SK-N-SH treated with all-trans-retinoic acid at 6 μM for 48 hours (cell line): ENCODE measurements at regions not wholly inside any gene's neighbourhood (a gene's known extent, or its start where the extent isn't known, plus 50 kb on each side); places are given as distances from the start of the nearest gene placed in this dataset.

Experiments
- ATAC-seq: fragments of 200-7000 bp; cut with Tn5 transposase; 3 replicates; pipeline ENCODE4 v1.9.1; 2020; ENCODE audit warnings: mild to moderate bottlenecking, moderate library complexity
- ARNTL ChIP-seq: fragments of 450-650 bp; formaldehyde crosslinking; IDR thresholded peaks from 2 replicates; pipeline ENCODE4 v1.5.0; 2020; ENCODE audit warnings: low read depth, mild to moderate bottlenecking, moderate library complexity, borderline replicate concordance
- BACH2 ChIP-seq: fragments of 250-450 bp; sonication (Bioruptor Pico); IDR thresholded peaks from 2 replicates; pipeline ENCODE4 v1.9.0; 2021; ENCODE audit warnings: mild to moderate bottlenecking, borderline replicate concordance
- CREB5 ChIP-seq: fragments of 250-450 bp; sonication (Bioruptor Pico); IDR thresholded peaks from 2 replicates; pipeline ENCODE4 v1.5.1; 2020; ENCODE audit warnings: low read depth, mild to moderate bottlenecking, moderate library complexity
- CSDC2 ChIP-seq: fragments of 250-450 bp; sonication (Bioruptor Pico); IDR thresholded peaks from 2 replicates; pipeline ENCODE4 v1.5.0; 2020; ENCODE audit warnings: mild to moderate bottlenecking, moderate library complexity
- ESRRG ChIP-seq: fragments of 250-450 bp; sonication (Bioruptor Pico); IDR thresholded peaks from 2 replicates; pipeline ENCODE4 v1.6.1; 2021; ENCODE audit warnings: mild to moderate bottlenecking
- GLIS3 ChIP-seq: fragments of 250-450 bp; sonication (Bioruptor Pico); IDR thresholded peaks from 2 replicates; pipeline ENCODE4 v1.5.0; 2020; ENCODE audit warnings: mild to moderate bottlenecking, moderate library complexity
- ISL1 ChIP-seq: fragments of 250-450 bp; sonication (Bioruptor Pico); IDR thresholded peaks from 2 replicates; pipeline ENCODE4 v2.1.2; 2022; ENCODE audit warnings: mild to moderate bottlenecking, moderate library complexity
- OSR1 ChIP-seq: fragments of 250-450 bp; sonication (Bioruptor Pico); IDR thresholded peaks from 2 replicates; pipeline ENCODE4 v1.8.0; 2022; ENCODE audit warnings: moderate library complexity, mild to moderate bottlenecking, inconsistent platforms
- POU6F1 ChIP-seq: fragments of 250-450 bp; sonication (Bioruptor Pico); IDR thresholded peaks from 2 replicates; pipeline ENCODE4 v1.8.0; 2021; ENCODE audit warnings: low read depth, mild to moderate bottlenecking, moderate library complexity, borderline replicate concordance
- PPARA ChIP-seq: fragments of 250-450 bp; sonication (Bioruptor Pico); IDR thresholded peaks from 2 replicates; pipeline ENCODE4 v1.5.0; 2020; ENCODE audit warnings: mild to moderate bottlenecking, borderline replicate concordance
- RARB ChIP-seq: fragments of 250-450 bp; sonication (Bioruptor Pico); IDR thresholded peaks from 2 replicates; pipeline ENCODE4 v1.8.0; 2021; ENCODE audit warnings: mild to moderate bottlenecking, moderate library complexity
- SNAI2 ChIP-seq: fragments of 250-450 bp; sonication (Bioruptor Pico); IDR thresholded peaks from 2 replicates; pipeline ENCODE4 v1.5.0; 2020; ENCODE audit warnings: mild to moderate bottlenecking, moderate library complexity
- TCF4 ChIP-seq: fragments of 250-450 bp; sonication (Bioruptor Pico); IDR thresholded peaks from 2 replicates; pipeline ENCODE4 v1.8.0; 2021; ENCODE audit warnings: mild to moderate bottlenecking, moderate library complexity, borderline replicate concordance
- TOX ChIP-seq: fragments of 250-450 bp; sonication (Bioruptor Pico); IDR thresholded peaks from 2 replicates; pipeline ENCODE4 v1.8.0; 2021; ENCODE audit warnings: mild to moderate bottlenecking, moderate library complexity, borderline replicate concordance
- TSHZ2 ChIP-seq: fragments of 250-450 bp; sonication (Bioruptor Pico); IDR thresholded peaks from 2 replicates; pipeline ENCODE4 v1.5.0; 2020; ENCODE audit warnings: mild to moderate bottlenecking, moderate library complexity
- ZFP3 ChIP-seq: fragments of 250-450 bp; sonication (Bioruptor Pico); IDR thresholded peaks from 2 replicates; pipeline ENCODE4 v1.5.0; 2020; ENCODE audit warnings: mild to moderate bottlenecking, moderate library complexity
- ZFP30 ChIP-seq: fragments of 450-650 bp; formaldehyde crosslinking; IDR thresholded peaks from 2 replicates; pipeline ENCODE4 v1.5.0; 2022; ENCODE audit warnings: mild to moderate bottlenecking, moderate library complexity
- ZNF565 ChIP-seq: fragments of 450-650 bp; formaldehyde crosslinking; conservative IDR thresholded peaks from 2 replicates; pipeline ENCODE4 v1.5.0; 2020; ENCODE audit warnings: low read depth, mild to moderate bottlenecking, moderate library complexity
- ZNF70 ChIP-seq: fragments of 450-650 bp; formaldehyde crosslinking; IDR thresholded peaks from 2 replicates; pipeline ENCODE4 v1.5.0; 2020; ENCODE audit warnings: mild to moderate bottlenecking, moderate library complexity
- ZNF8 ChIP-seq: fragments of 450-650 bp; formaldehyde crosslinking; IDR thresholded peaks from 2 replicates; pipeline ENCODE4 v1.5.0; 2020; ENCODE audit warnings: mild to moderate bottlenecking, moderate library complexity
- TF ChIP-seq, protein P1 (sequence below): fragments of 250-450 bp; sonication (Bioruptor Pico); IDR thresholded peaks from 2 replicates; pipeline ENCODE4 v1.8.0; 2020; ENCODE audit warnings: mild to moderate bottlenecking, moderate library complexity, borderline replicate concordance

GRCh38 chr10:128811511-128811910 lies 655.5 kb upstream of the MGMT start:
- ATAC-seq, result no peak
- TF ChIP-seq BACH2 (CRISPR knock-in tag) (no peak), ZFP3 (CRISPR knock-in tag) (no peak), CREB5 (no peak), ESRRG (CRISPR knock-in tag) (no peak), ARNTL (CRISPR knock-in tag) (no peak), SNAI2 (no peak), GLIS3 (CRISPR knock-in tag) (no peak), POU6F1 (CRISPR knock-in tag) (no peak), ZNF565 (CRISPR knock-in tag) (no peak), CSDC2 (CRISPR knock-in tag) (no peak), ISL1 (CRISPR knock-in tag) (no peak), RARB (no peak)
- TF ChIP-seq, all 23 proteins: peak for 0

DNA sequence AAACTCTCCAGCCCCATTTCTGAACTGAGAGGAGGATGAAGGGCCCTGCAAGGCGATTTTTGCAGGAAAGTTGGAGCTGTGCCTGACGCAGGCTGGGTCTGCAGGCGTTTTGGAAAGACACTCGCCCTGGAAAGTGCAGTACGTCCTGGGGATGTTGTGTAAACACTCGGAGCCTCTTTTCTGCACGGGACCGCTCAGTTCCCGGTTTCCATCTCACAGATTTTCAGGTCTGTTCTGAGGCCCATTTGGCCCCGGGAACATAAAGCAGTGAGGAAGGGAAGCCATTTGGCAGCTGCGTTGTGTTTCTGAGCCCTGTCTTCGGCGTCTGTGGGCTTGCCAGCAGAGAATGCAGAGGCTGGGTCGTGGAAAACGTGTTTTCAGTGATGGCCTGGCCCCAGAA lies 655.0 kb upstream of the MGMT start:
- ATAC-seq, result no peak
- TF ChIP-seq CREB5 (no peak), SNAI2 (no peak), ZFP30 (CRISPR knock-in tag) (no peak), OSR1 (CRISPR knock-in tag) (no peak), POU6F1 (CRISPR knock-in tag) (no peak), ESRRG (CRISPR knock-in tag) (no peak), ZNF565 (CRISPR knock-in tag) (no peak), ZNF70 (no peak), ZNF8 (CRISPR knock-in tag) (no peak), GLIS3 (CRISPR knock-in tag) (no peak), BACH2 (CRISPR knock-in tag) (no peak)

GRCh38 chr10:128813574-128813973 lies 653.5 kb upstream of the MGMT start:
- no peak for ATAC-seq
- TF ChIP-seq ESRRG (CRISPR knock-in tag) (no peak), ISL1 (CRISPR knock-in tag) (no peak), TSHZ2 (no peak), TCF4 (CRISPR knock-in tag) (no peak), BACH2 (CRISPR knock-in tag) (no peak), ARNTL (CRISPR knock-in tag) (no peak), TOX (CRISPR knock-in tag) (no peak), ZFP30 (CRISPR knock-in tag) (no peak), CREB5 (no peak), ZNF8 (CRISPR knock-in tag) (no peak), PPARA (CRISPR knock-in tag) (no peak)
- TF ChIP-seq, protein P1, sequence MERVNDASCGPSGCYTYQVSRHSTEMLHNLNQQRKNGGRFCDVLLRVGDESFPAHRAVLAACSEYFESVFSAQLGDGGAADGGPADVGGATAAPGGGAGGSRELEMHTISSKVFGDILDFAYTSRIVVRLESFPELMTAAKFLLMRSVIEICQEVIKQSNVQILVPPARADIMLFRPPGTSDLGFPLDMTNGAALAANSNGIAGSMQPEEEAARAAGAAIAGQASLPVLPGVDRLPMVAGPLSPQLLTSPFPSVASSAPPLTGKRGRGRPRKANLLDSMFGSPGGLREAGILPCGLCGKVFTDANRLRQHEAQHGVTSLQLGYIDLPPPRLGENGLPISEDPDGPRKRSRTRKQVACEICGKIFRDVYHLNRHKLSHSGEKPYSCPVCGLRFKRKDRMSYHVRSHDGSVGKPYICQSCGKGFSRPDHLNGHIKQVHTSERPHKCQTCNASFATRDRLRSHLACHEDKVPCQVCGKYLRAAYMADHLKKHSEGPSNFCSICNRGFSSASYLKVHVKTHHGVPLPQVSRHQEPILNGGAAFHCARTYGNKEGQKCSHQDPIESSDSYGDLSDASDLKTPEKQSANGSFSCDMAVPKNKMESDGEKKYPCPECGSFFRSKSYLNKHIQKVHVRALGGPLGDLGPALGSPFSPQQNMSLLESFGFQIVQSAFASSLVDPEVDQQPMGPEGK (CRISPR knock-in tag), result no peak
